Gastroesophageal sphincter (tissue), 4 donors: ENCODE measurements at regions not wholly inside any gene's neighbourhood (a gene's known extent, or its start where the extent isn't known, plus 50 kb on each side); places are given as distances from the start of the nearest gene placed in this dataset.
"Not testable (repeated sequence)": the region's sequence is repeated elsewhere in the genome, so short reads cannot be mapped to it uniquely, and the experiment has no call there.

Source experiments
- ATAC-seq: fragments of 150-250 bp; one replicate; pipeline ENCODE4 v1.9.1; 2016; ENCODE audit warnings: mild to moderate bottlenecking, moderate library complexity
- H3K27ac ChIP-seq, 4 donors: fragments of 200-600 bp; sonication (generic) in 3 of 4; 1 replicate in 3 of 4; 2 replicates in 1 of 4; pipeline ENCODE4 v1.5.1; 2016 to 2019
- H3K27me3 ChIP-seq: fragments of 200-600 bp; sonication (generic); one replicate; pipeline ENCODE4 v1.5.1; 2019
- H3K36me3 ChIP-seq, 2 donors: fragments of 200-600 bp; sonication (generic); one replicate each; pipeline ENCODE4 v1.5.1; 2019; ENCODE audit warnings: control low read depth in 1 of 2
- H3K4me1 ChIP-seq, 3 donors: fragments of 200-600 bp; sonication (generic); 1 replicate in 2 of 3; 2 replicates in 1 of 3; pipeline ENCODE4 v1.5.1; 2016 to 2019; ENCODE audit warnings: control low read depth in 2 of 3
- H3K4me3 ChIP-seq, 2 donors: fragments of 200-600 bp; sonication (generic); one replicate each; pipeline ENCODE4 v1.5.1; 2019; ENCODE audit warnings: mild to moderate bottlenecking in 1 of 2, moderate library complexity in 1 of 2
- H3K9me3 ChIP-seq, 3 donors: fragments of 200-600 bp; sonication (generic); one replicate each; pipeline ENCODE4 v1.5.1; 2017 to 2019; ENCODE audit warnings: control low read depth in 2 of 3
- CTCF ChIP-seq, 4 experiments: fragments of 200-600 bp in 2 of 4; fragments of 450-650 bp in 2 of 4; sonication (generic) in 1 of 4; IDR thresholded peaks; one replicate each; pipeline ENCODE4 v1.5.1; 2017 to 2019; ENCODE audit warnings: antibody characterized with exemption in 4 of 4, mild to moderate bottlenecking in 2 of 4, moderate library complexity in 2 of 4
- EP300 ChIP-seq: sonication (generic); formaldehyde crosslinking; IDR thresholded peaks from one replicate; pipeline ENCODE4 v1.6.1; 2017; ENCODE audit warnings: antibody characterized with exemption, mild to moderate bottlenecking
- POLR2A ChIP-seq, 2 donors: fragments of 450-650 bp; IDR thresholded peaks; one replicate each; pipeline ENCODE4 v1.6.1; 2017; ENCODE audit warnings: antibody characterized with exemption in 2 of 2, mild to moderate bottlenecking in 2 of 2, moderate library complexity in 1 of 2
- POLR2AphosphoS5 ChIP-seq: sonication (generic); formaldehyde crosslinking; IDR thresholded peaks from one replicate; pipeline ENCODE4 v1.6.1; 2017; ENCODE audit warnings: antibody characterized with exemption
- WGBS, 2 donors: methylation state at CpG; one replicate each; pipeline ENCODE4 v1.1.5; 2018; ENCODE audit warnings: low coverage in 1 of 2; 5-methylcytosine and 5-hydroxymethylcytosine counted together

- ATAC-seq = no peak
- no peaks in the 10 kb centered on the region for H3K9me3 ChIP-seq
- no peak overlapping the region for H3K27ac ChIP-seq
- 100% methylated on average over 1 to 2 of the region's 26 CpGs for WGBS, 2 donors
- TF ChIP-seq POLR2A (IDR thresholded peaks at IDR 0.05) (no peak), EP300 (no peak), CTCF (IDR thresholded peaks at IDR 0.05) (no peak), POLR2AphosphoS5 (no peak)
- H3K27me3 ChIP-seq = no peaks in the 10 kb centered on the region
- H3K4me3 ChIP-seq = no peak overlapping the region
- peaks cover 0 to 10% (median 0%) of the 10 kb centered on the region in 3 donors for H3K4me1 ChIP-seq
- no peaks in the 10 kb centered on the region for H3K36me3 ChIP-seq
These were observed 428.9 kb downstream of the EPHA5 start for GRCh38 chr4:65241257-65241997.

DNA sequence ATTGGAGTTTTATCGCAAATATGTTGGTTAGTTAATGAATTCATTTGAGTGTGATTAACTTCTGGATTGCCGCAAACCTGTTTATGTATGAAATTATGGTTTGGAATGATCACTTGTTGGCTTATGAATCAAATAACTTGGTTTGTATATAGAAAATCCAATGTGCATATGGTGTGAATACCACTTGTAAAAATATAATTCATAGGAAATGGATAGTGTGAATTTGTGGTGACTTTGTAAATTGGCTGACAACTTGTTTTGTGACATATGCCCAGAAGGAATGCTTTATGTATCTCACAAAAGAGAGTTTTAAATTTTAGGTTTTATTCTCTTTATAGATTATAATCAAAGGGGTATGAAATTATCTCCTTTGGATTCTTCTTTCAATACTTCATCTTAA lies 436.2 kb downstream of the EPHA5 start:
- no peak overlapping the region for H3K4me3 ChIP-seq
- TF ChIP-seq EP300 = no peak
- WGBS, 2 donors = 94 to 95% methylated on average over 2 of the region's 2 CpGs

GRCh38 chr4:65227628-65228027 lies 442.7 kb downstream of the EPHA5 start:
- ATAC-seq = no peak
- Histone ChIP-seq H3K27me3 (no peaks in the 10 kb centered on the region), H3K9me3 (no peaks in the 10 kb centered on the region), H3K4me1 (no peaks in the 10 kb centered on the region), H3K27ac (no peak overlapping the region), H3K36me3 (no peaks in the 10 kb centered on the region), H3K4me3 (no peak overlapping the region)
- TF ChIP-seq EP300 (no peak), CTCF (IDR thresholded peaks at IDR 0.05) (no peak), POLR2A (IDR thresholded peaks at IDR 0.05) (no peak), POLR2AphosphoS5 (no peak)

More for the DNA sequence above, 436.2 kb downstream of the EPHA5 start:
- Histone ChIP-seq H3K27me3 (no peaks in the 10 kb centered on the region), H3K9me3 (no peaks in the 10 kb centered on the region), H3K27ac (no peak overlapping the region), H3K36me3 (no peaks in the 10 kb centered on the region), H3K4me1 (no peaks in the 10 kb centered on the region)
- ATAC-seq = no peak

DNA sequence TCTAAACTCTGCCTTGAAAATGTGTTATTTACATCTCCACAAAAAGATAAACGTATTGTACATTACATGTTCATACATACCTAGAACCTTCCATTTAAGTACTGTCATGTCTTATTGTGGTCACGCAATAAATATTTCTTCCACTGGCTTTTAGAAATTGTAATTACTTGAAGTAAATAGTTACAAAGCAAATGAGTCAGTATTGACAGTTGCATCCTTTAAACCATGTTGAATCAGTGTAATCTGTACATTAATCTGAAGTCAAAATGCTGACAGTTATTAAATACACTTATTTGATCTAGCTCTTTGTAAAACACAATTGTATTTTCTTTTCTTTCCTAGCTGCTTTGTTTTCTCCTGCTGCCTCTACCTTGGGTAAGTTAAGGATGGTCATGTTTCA lies 446.7 kb downstream of the EPHA5 start:
- no peaks in the 10 kb centered on the region for H3K9me3 ChIP-seq
- no peak overlapping the region for H3K27ac ChIP-seq
- H3K36me3 ChIP-seq = no peaks in the 10 kb centered on the region
- no peak for ATAC-seq
- WGBS, 2 donors = 71 to 85% methylated on average over 2 of the region's 2 CpGs
- no peaks in the 10 kb centered on the region for H3K27me3 ChIP-seq
- TF ChIP-seq POLR2AphosphoS5 = no peak
- no peak for TF ChIP-seq EP300
- no peak for TF ChIP-seq POLR2A (IDR thresholded peaks at IDR 0.05)
- TF ChIP-seq CTCF (IDR thresholded peaks at IDR 0.05) = no peak
- no peak overlapping the region for H3K4me3 ChIP-seq
- no peaks in the 10 kb centered on the region for H3K4me1 ChIP-seq

GRCh38 chr4:65223074-65223473 lies 447.2 kb downstream of the EPHA5 start:
- not testable (repeated sequence) for H3K27me3 ChIP-seq

DNA sequence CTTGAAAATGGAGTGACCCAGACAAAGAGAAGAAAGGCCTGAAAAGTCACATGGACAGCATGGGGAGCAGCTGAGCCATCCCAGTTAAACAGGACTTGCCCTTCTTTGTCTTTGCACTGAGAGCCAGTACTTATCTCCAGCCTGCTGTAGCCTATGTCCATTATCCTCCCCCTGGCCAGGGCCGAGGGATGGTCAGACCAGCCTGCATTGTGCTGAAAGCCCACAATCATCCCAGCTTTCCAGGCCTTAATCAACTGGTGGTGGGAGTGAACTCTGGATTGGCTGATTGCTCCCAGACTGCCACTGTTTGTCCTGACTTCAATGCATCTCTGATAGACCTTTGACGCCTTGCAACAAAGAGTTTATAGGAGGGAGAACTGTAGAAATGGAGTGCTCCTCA lies 453.1 kb downstream of the EPHA5 start:
- H3K4me3 ChIP-seq = no peak overlapping the region
- H3K9me3 ChIP-seq = no peaks in the 10 kb centered on the region
- no peaks in the 10 kb centered on the region for H3K4me1 ChIP-seq
- no peaks in the 10 kb centered on the region for H3K36me3 ChIP-seq
- no peak overlapping the region for H3K27ac ChIP-seq
- no peak for ATAC-seq
- 17% methylated on average over 1 of the region's 2 CpGs; no CpG with 5 or more reads in 1 of the 2 donors for WGBS, 2 donors
- no peaks in the 10 kb centered on the region for H3K27me3 ChIP-seq
- TF ChIP-seq POLR2A (IDR thresholded peaks at IDR 0.05) (no peak), CTCF (IDR thresholded peaks at IDR 0.05) (no peak)

More at GRCh38 chr4:65223074-65223473, 447.2 kb downstream of the EPHA5 start:
- not testable (repeated sequence) for H3K36me3 ChIP-seq, H3K4me1 ChIP-seq, H3K4me3 ChIP-seq, H3K27ac ChIP-seq, ATAC-seq, H3K9me3 ChIP-seq
- WGBS, 2 donors = 94 to 96% methylated on average over 3 to 7 of the region's 11 CpGs
